GM20000 (cell line): ENCODE measurements at regions not wholly inside any gene's neighbourhood (a gene's known extent, or its start where the extent isn't known, plus 50 kb on each side); places are given as distances from the start of the nearest gene placed in this dataset.
"Not testable (repeated sequence)": the region's sequence is repeated elsewhere in the genome, so short reads cannot be mapped to it uniquely, and the experiment has no call there.

ENCODE experiments used
- DNase-seq: peaks from one replicate; pipeline ENCODE4 v3.0.0; 2012; ENCODE audit warnings: low spot score
- CTCF ChIP-seq: IDR thresholded peaks from 2 replicates; pipeline ENCODE4 v1.5.1; 2012; ENCODE audit warnings: mild to moderate bottlenecking, control low read depth; ENCODE audit errors: extremely low read depth, missing control alignments

DNA sequence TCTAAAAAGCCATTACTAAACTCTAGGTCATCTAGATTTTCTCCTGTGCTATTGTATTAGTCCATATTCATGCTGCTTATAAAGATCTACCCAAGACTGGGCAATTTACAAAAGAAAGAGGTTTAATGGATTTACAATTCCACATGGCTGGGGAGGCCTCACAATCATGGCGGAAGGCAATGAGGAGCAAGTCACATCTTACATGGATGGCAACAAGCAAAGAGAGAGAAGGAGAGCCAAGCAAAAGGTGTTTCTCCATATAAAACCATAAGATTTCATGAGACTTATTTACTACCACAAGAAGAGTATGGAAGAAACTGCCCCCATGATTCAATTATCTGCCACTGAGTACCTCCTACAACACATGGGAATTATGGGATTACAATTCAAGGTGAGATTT lies 69.6 kb upstream of the CCDC6 start:
- not testable (repeated sequence) for DNase-seq

DNA sequence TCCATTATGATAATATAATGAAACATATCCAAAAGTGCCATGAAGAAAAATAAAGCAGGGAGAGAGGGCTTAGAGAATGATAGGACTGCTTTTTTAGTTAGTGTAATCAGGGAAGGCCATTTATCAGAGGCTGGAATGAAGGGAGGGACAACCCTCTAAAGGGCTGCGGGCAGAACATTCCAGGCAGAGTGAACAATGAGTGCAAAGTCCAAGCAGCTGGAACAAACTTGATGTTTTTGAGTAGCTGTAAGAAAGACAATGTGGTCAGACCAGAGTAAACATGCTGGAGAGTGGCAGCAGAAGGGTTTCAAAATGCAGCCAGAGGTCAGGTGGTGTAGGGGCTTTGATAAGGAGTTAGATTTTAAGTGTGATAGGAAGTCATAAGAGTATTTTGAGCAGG lies 65.6 kb upstream of the CCDC6 start:
- TF ChIP-seq CTCF = no peak
- DNase-seq = no peak

DNA sequence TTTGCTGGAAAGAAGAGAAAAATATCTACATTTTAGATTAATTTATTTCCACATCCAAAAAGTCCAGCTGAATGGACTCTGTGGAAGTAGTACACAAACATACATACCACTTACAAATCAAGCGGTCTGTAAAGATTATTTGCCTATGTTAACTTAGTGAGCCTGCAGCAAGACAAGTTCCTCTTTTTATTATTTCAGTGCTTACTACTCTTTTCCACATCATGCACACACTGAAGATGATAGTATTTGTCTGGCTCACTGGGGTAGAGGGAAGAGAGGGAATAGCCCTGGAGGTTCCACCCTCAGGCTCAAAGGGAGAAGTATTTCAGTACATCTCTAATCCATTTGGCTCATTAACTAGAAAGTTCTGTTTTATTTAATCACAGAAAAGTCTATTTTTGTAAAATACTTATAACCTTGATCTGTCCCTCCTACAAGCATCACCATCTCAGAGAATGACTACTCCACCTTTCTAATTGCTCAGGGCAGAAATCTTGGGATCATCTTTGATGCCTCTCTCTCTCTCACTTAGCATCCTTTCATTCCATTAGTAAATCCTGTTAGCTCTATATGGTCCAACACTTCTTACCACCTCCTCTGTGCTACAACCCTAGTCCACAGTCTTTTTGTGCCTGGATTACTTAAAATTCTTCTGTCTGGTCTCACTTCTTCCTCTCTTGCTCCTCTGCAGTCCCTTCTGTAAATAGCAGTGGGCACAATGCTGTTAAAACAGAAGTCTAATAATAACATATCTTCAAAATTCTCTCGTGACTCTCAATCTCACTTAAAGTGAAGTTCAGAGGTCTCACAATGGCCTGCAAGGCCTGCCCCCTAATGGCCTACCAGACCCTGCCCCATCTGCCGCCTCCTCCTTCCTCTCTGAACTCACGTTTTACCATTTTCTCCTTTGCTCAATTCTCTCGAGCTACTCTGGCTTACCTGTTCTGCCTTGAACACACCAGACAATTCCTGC lies 64.3 kb upstream of the CCDC6 start:
- DNase-seq = peak; percentile 29

GRCh38 chr10:59968705-59969104 lies 62.3 kb upstream of the CCDC6 start:
- TF ChIP-seq CTCF = no peak
- no peak for DNase-seq

More for the DNA sequence above, 64.3 kb upstream of the CCDC6 start:
- TF ChIP-seq CTCF = no peak

DNA sequence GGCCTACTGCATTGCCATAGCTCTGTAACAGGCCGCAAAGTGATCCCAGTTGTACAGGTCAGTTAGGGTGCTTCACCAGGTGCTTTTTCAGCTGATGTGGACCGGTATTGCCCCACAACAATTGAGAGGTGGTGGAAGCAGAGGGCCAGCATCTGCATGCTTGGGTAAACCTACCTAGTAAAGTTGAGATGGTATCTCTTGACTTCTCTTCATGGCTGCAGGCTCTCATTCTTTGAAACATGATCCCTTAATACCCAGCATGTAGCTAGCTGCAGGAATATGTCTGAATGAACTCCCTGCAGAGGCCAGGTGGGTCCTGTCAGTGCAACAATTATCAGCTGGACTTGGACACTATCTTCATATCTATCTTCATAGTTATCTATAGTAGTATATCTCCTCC lies 60.7 kb upstream of the CCDC6 start:
- DNase-seq = no peak
- no peak for TF ChIP-seq CTCF

- DNase-seq = no peak
- no peak for TF ChIP-seq CTCF
These were observed 59.7 kb upstream of the CCDC6 start for GRCh38 chr10:59965899-59966650.

DNA sequence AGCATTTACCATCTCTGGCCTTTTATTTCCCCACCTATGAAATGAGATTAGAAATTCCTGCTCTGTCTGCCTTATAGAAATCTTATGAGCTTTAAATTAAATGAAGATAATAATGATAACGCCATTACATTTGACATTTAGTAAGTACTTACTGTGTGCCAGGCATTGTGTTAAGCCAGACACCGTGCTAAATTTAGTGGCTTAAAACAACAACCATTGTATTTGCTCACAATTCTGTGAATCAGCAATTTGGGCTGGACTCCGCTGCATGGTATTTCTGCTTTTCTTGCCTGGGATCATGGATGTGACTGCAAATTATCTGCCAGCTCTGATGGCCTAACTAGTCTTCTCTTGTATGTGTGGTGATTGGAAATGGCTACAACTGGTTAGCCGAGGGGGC lies 56.4 kb upstream of the CCDC6 start:
- TF ChIP-seq CTCF = no peak
- DNase-seq = no peak

DNA sequence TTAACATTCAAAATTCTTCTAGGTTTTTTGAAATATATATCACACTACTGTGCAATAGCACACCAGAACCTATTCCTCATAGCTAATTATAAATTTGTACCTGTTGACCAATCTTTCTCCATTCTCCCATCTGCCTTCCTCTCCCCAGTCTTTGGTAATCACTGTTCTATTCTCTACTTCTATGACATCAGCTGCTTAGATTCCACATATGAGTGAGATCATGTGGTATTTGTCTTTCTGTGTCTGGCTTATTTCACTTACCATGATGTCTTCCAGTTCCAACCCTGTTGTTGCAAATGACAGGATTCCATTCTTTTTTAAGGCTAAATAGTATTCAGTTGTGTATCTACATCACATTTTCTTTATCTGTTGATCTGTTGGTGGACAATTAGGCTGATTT lies 54.4 kb upstream of the CCDC6 start:
- DNase-seq = no peak
- no peak for TF ChIP-seq CTCF
